GM12878 (cell line): ENCODE measurements at regions not wholly inside any gene's neighbourhood (a gene's known extent, or its start where the extent isn't known, plus 50 kb on each side); places are given as distances from the start of the nearest gene placed in this dataset.

ENCODE experiments used
- ATAC-seq: fragments of 200-7000 bp; cut with Tn5 transposase; 3 replicates; pipeline ENCODE4 v1.9.1; 2020; ENCODE audit warnings: mild to moderate bottlenecking, moderate library complexity
- BruUV-seq: library from RNA; stranded (reverse); fragments of 400-500 nt; replicated peaks from 2 replicates; lab custom pipeline; 2021; lab: Mats Ljungman, UMichigan
- CTCF ChIA-PET: fragments of 300-600 bp; sonication (Branson Sonifier 250); formaldehyde crosslinking; extraction: SDS; loops from one replicate; lab custom pipeline; 2021; ENCODE audit warnings: inconsistent platforms; lab: Yijun Ruan, JAX
- POLR2A ChIA-PET: fragments of 350-600 bp; formaldehyde crosslinking; extraction: SDS; loops from one replicate; lab custom pipeline; 2021; ENCODE audit warnings: inconsistent platforms; lab: Charles Lee
- RAD21 ChIA-PET: fragments of 300-600 bp; sonication (Branson Sonifier 250); formaldehyde crosslinking; loops from one replicate; lab custom pipeline; 2023; ENCODE audit warnings: antibody characterized with exemption; ENCODE audit not compliant: unreplicated experiment; lab: Charles Lee
- SMC1A ChIA-PET: fragments of 300-600 bp; sonication (Branson Sonifier 250); formaldehyde crosslinking; loops from one replicate; lab custom pipeline; 2023; ENCODE audit not compliant: unreplicated experiment, uncharacterized antibody; lab: Charles Lee
- DNase-seq: peaks from one replicate; pipeline ENCODE4 v3.0.0-alpha.2; 2011; ENCODE audit warnings: low read depth, low spot score
- FAIRE-seq: peaks from 3 replicates; lab custom pipeline; 2011; peaks lifted over from hg19 to GRCh38; lab: Jason Lieb, UNC
- H2AFZ ChIP-seq: 2 replicates; pipeline ENCODE4 v1.6.0; 2011; ENCODE audit warnings: low read depth, low read length, control low read depth; ENCODE audit not compliant: control insufficient read depth
- H3K27ac ChIP-seq: 2 replicates; pipeline ENCODE4 v1.5.1; 2011; ENCODE audit warnings: control low read depth; ENCODE audit not compliant: control insufficient read depth, insufficient read depth
- H3K27me3 ChIP-seq, 2 experiments: replicated peaks in 1 of 2; 2 replicates each; pipeline versions ENCODE4 v1.6.0 to v1.6.1; 2011; ENCODE audit warnings: low read length in 1 of 2; ENCODE audit not compliant: control insufficient read depth in 2 of 2, insufficient read depth in 2 of 2
- H3K36me3 ChIP-seq, 2 experiments: 2 replicates each; pipeline ENCODE4 v1.5.1; 2011; ENCODE audit warnings: low read length in 1 of 2; ENCODE audit not compliant: control insufficient read depth in 2 of 2, insufficient read depth in 2 of 2
- H3K4me1 ChIP-seq: 2 replicates; pipeline ENCODE4 v1.6.1; 2011; ENCODE audit warnings: mild to moderate bottlenecking, low read length, moderate library complexity, mixed read lengths; ENCODE audit not compliant: control insufficient read depth, insufficient read depth
- H3K4me2 ChIP-seq: 2 replicates; pipeline ENCODE4 v1.6.0; 2011; ENCODE audit warnings: control low read depth; ENCODE audit not compliant: control insufficient read depth, insufficient read depth
- H3K4me3 ChIP-seq: fragments of 200-600 bp; sonication (generic); 2 replicates; pipeline ENCODE4 v1.5.1; 2016
- H3K79me2 ChIP-seq: 2 replicates; pipeline ENCODE4 v1.6.0; 2011; ENCODE audit warnings: low read length; ENCODE audit not compliant: control insufficient read depth, insufficient read depth
- H3K9ac ChIP-seq: 2 replicates; pipeline ENCODE4 v1.8.0; 2011; ENCODE audit warnings: low read length, control low read depth, mixed read lengths; ENCODE audit not compliant: control insufficient read depth, insufficient read depth
- H3K9me3 ChIP-seq: replicated peaks from 3 replicates; pipeline ENCODE4 v1.5.1; 2011; ENCODE audit warnings: mild to moderate bottlenecking, low read length; ENCODE audit not compliant: control insufficient read depth, insufficient read depth
- H4K20me1 ChIP-seq: 2 replicates; pipeline ENCODE4 v1.6.0; 2011; ENCODE audit not compliant: control insufficient read depth, insufficient read depth
- CHD4 ChIP-seq: fragments of 200-600 bp; sonication (generic); IDR thresholded peaks from 2 replicates; pipeline ENCODE4 v1.6.1; 2016; ENCODE audit warnings: mild to moderate bottlenecking
- DPF2 ChIP-seq: fragments of 450-650 bp; IDR thresholded peaks from 2 replicates; pipeline ENCODE4 v1.6.1; 2017; ENCODE audit warnings: mild to moderate bottlenecking
- EP300 ChIP-seq, 2 experiments: fragments of 150-350 bp in 1 of 2; IDR thresholded peaks; 2 replicates each; pipeline ENCODE4 v1.6.1; 2011 to 2012; ENCODE audit warnings: low read depth in 2 of 2, low read length in 2 of 2, borderline replicate concordance in 1 of 2, improper control_type of control experiment in 1 of 2, inconsistent platforms in 1 of 2; ENCODE audit not compliant: control insufficient read depth in 1 of 2
- GABPA ChIP-seq: IDR thresholded peaks from 2 replicates; pipeline ENCODE4 v1.6.1; 2014; ENCODE audit warnings: antibody characterized with exemption, low read depth, mild to moderate bottlenecking, inconsistent platforms
- GATAD2B ChIP-seq: fragments of 450-650 bp; conservative IDR thresholded peaks from 2 replicates; pipeline ENCODE4 v1.6.1; 2017; ENCODE audit warnings: low read depth, mild to moderate bottlenecking, moderate library complexity
- NR2F1 ChIP-seq: fragments of 450-650 bp; conservative IDR thresholded peaks from 2 replicates; pipeline ENCODE4 v1.6.1; 2017; ENCODE audit warnings: mild to moderate bottlenecking
- NRF1 ChIP-seq: conservative IDR thresholded peaks from 2 replicates; pipeline ENCODE4 v1.6.1; 2011; ENCODE audit warnings: mild to moderate bottlenecking, low read depth, low read length, improper control_type of control experiment
- PAX8 ChIP-seq: fragments of 450-650 bp; IDR thresholded peaks from 2 replicates; pipeline ENCODE4 v1.6.1; 2017; ENCODE audit warnings: mild to moderate bottlenecking, moderate library complexity
- PBX3 ChIP-seq: IDR thresholded peaks from 2 replicates; pipeline ENCODE4 v1.6.1; 2011; ENCODE audit warnings: mild to moderate bottlenecking, low read depth, low read length, moderate library complexity; ENCODE audit not compliant: insufficient replicate concordance
- POLR2A ChIP-seq: IDR thresholded peaks from 2 replicates; pipeline ENCODE4 v1.6.1; 2011; ENCODE audit warnings: low read depth, mild to moderate bottlenecking, low read length
- POLR2AphosphoS5 ChIP-seq: IDR thresholded peaks from 2 replicates; pipeline ENCODE4 v1.6.1; 2011; ENCODE audit warnings: mild to moderate bottlenecking, low read length, inconsistent platforms
- RB1 ChIP-seq: fragments of 450-650 bp; formaldehyde crosslinking; IDR thresholded peaks from 2 replicates; pipeline ENCODE4 v1.6.1; 2017; ENCODE audit warnings: mild to moderate bottlenecking, borderline replicate concordance
- RELA ChIP-seq: fragments of 450-650 bp; IDR thresholded peaks from 2 replicates; pipeline ENCODE4 v1.8.0; 2014; ENCODE audit warnings: borderline replicate concordance; ENCODE audit not compliant: partially characterized antibody
- SIN3A ChIP-seq: IDR thresholded peaks from 2 replicates; pipeline ENCODE4 v1.6.1; 2012; ENCODE audit warnings: low read depth, low read length, improper control_type of control experiment
- SIX5 ChIP-seq: IDR thresholded peaks from 2 replicates; pipeline ENCODE4 v1.6.1; 2011; ENCODE audit warnings: mild to moderate bottlenecking, low read depth, low read length, moderate library complexity; ENCODE audit not compliant: severe bottlenecking
- SMAD5 ChIP-seq: IDR thresholded peaks from 2 replicates; pipeline ENCODE4 v1.6.1; 2016; ENCODE audit warnings: antibody characterized with exemption, low read depth
- STAT1 ChIP-seq: fragments of 450-650 bp; conservative IDR thresholded peaks from 2 replicates; pipeline ENCODE4 v1.6.1; 2014; ENCODE audit warnings: antibody characterized with exemption, mild to moderate bottlenecking
- SUZ12 ChIP-seq: fragments of 200-600 bp; sonication (generic); IDR thresholded peaks from one replicate; pipeline ENCODE4 v1.6.1; 2018; ENCODE audit warnings: antibody characterized with exemption, mild to moderate bottlenecking; ENCODE audit not compliant: unreplicated experiment
- ZBED1 ChIP-seq: IDR thresholded peaks from 2 replicates; pipeline ENCODE4 v1.6.1; 2016; ENCODE audit warnings: borderline replicate concordance
- ZNF217 ChIP-seq: fragments of 450-650 bp; IDR thresholded peaks from 2 replicates; pipeline ENCODE4 v1.6.1; 2017; ENCODE audit warnings: antibody characterized with exemption, mild to moderate bottlenecking
- WGBS: methylation state at CpG from one replicate; pipeline ENCODE4 v1.1.6; 2016; ENCODE audit warnings: low lambda C conversion rate; ENCODE audit not compliant: insufficient replicate concordance, insufficient coverage; ENCODE audit errors: missing lambda C conversion rate; 5-methylcytosine and 5-hydroxymethylcytosine counted together
- in situ Hi-C: fragments of 300-500 bp; cut with MboI; formaldehyde crosslinking; loops from 9 replicates; pipeline ENCODE4 v1.14.3; 2018; ENCODE audit warnings: mixed read lengths
- intact Hi-C: fragments of 100-400 bp; cut with micrococcal nuclease; formaldehyde crosslinking; loops from one replicate; pipeline ENCODE4 v1.14.2; 2022; ENCODE audit not compliant: unreplicated experiment

GRCh38 chr5:17944046-17944445 is 309.8 kb downstream of the TAF11L14 start:
- ChIA-PET SMC1A (no interaction called here), RAD21 (no interaction called here), POLR2A (no interaction called here), CTCF (no interaction called here)
- H3K36me3 ChIP-seq, result no peaks in the 10 kb centered on the region
- intact Hi-C loops (no loop called here), in situ Hi-C loops (no loop called here)
- no peak for ATAC-seq
- DNase-seq, result no peak
- no peaks in the 10 kb centered on the region for H3K9me3 ChIP-seq
- no peak overlapping the region for H2AFZ ChIP-seq
- BruUV-seq, result no TSS peak
- no peaks in the 10 kb centered on the region for H3K4me1 ChIP-seq
- H3K79me2 ChIP-seq, result no peaks in the 10 kb centered on the region
- no peak overlapping the region for H3K27ac ChIP-seq
- no peak overlapping the region for H3K9ac ChIP-seq
- TF ChIP-seq SMAD5, result no peak
- TF ChIP-seq DPF2, result no peak
- no peak for TF ChIP-seq SIX5
- no peak for TF ChIP-seq PAX8
- no peak for TF ChIP-seq ZNF217
- TF ChIP-seq RB1, result no peak
- no peak for TF ChIP-seq ZBED1
- H3K27me3 ChIP-seq, result no peaks in the 10 kb centered on the region
- no peaks in the 10 kb centered on the region for H4K20me1 ChIP-seq
- FAIRE-seq, result no peak
- WGBS, result 28% methylated on average over 3 of the region's 3 CpGs
- no peak overlapping the region for H3K4me2 ChIP-seq
- no peak overlapping the region for H3K4me3 ChIP-seq

- no TSS peak for BruUV-seq
- ChIA-PET POLR2A (no interaction called here), RAD21 (no interaction called here), CTCF (no interaction called here), SMC1A (no interaction called here)
- Histone ChIP-seq H3K4me3 (no peak overlapping the region), H3K79me2 (no peaks in the 10 kb centered on the region), H3K4me1 (no peaks in the 10 kb centered on the region), H3K36me3 (no peaks in the 10 kb centered on the region), H3K9ac (no peak overlapping the region), H4K20me1 (no peaks in the 10 kb centered on the region), H3K27ac (no peak overlapping the region), H3K27me3 (no peaks in the 10 kb centered on the region), H3K4me2 (no peak overlapping the region), H2AFZ (no peak overlapping the region), H3K9me3 (no peaks in the 10 kb centered on the region; the same call in 2 of the 3 replicates)
- WGBS, result 0% methylated on average over 1 of the region's 1 CpG
- FAIRE-seq (no peak), DNase-seq (no peak), ATAC-seq (no peak)
- TF ChIP-seq PBX3 (no peak), SIN3A (no peak), GABPA (no peak), CHD4 (no peak), GATAD2B (no peak), RELA (no peak), POLR2AphosphoS5 (no peak), SIX5 (no peak), ZBED1 (no peak), STAT1 (no peak), POLR2A (no peak), SUZ12 (no peak), NRF1 (no peak), NR2F1 (no peak), EP300 (IDR thresholded peaks at IDR 0.05; ENCODE audit: borderline replicate concordance in 1 of 2, control insufficient read depth in 1 of 2, low read depth in 2 of 2, low read length in 2 of 2) (no peak)
- intact Hi-C loops, result no loop called here
- in situ Hi-C loops, result no loop called here
Observed at GRCh38 chr5:17947029-17947428, 312.8 kb downstream of the TAF11L14 start.
